IPS DF 4.7 (cell line): ENCODE measurements at regions not wholly inside any gene's neighbourhood (a gene's known extent, or its start where the extent isn't known, plus 50 kb on each side); places are given as distances from the start of the nearest gene placed in this dataset.
A peak's percentile ranks its signal among the peaks of the same experiment; 100 is the strongest.
"Not testable (repeated sequence)": the region's sequence is repeated elsewhere in the genome, so short reads cannot be mapped to it uniquely, and the experiment has no call there.

Experiments
- DNase-seq: peaks from one replicate; pipeline ENCODE4 v3.0.0-alpha.2; 2013; ENCODE audit warnings: low spot score; ENCODE audit errors: extremely low read depth

- no peak for DNase-seq
Measured at GRCh38 chr2:57141269-57141668, 905.3 kb upstream of the VRK2 start.

GRCh38 chr2:57146951-57147350 lies 899.7 kb upstream of the VRK2 start:
- DNase-seq = no peak

- no peak for DNase-seq
Measured at GRCh38 chr2:57156231-57156924, 890.2 kb upstream of the VRK2 start.

GRCh38 chr2:57160976-57161375 lies 885.6 kb upstream of the VRK2 start:
- no peak for DNase-seq

GRCh38 chr2:57177176-57177575 lies 869.4 kb upstream of the VRK2 start:
- no peak for DNase-seq

- no peak for DNase-seq
Measured at GRCh38 chr2:57180042-57180567, 866.5 kb upstream of the VRK2 start.

DNA sequence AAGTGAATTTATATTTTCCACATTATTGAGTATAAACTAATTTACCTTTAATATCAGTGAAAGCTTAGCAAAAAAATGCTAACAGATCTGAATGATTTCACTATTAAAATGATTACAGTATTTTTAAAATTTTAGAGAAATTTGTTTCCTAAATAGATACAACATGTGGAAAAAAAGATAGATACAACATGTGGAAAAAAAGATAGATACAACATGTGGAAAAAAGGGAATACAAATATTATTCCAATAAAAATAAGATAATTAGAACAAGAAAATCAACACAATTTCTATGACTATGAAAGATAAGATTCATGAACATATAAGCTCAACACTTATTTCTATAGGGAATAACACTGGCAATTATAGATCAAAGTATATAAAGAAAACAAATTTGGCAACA lies 865.9 kb upstream of the VRK2 start:
- no peak for DNase-seq

- DNase-seq = no peak
Measured at GRCh38 chr2:57181315-57182038, 865.1 kb upstream of the VRK2 start.

DNA sequence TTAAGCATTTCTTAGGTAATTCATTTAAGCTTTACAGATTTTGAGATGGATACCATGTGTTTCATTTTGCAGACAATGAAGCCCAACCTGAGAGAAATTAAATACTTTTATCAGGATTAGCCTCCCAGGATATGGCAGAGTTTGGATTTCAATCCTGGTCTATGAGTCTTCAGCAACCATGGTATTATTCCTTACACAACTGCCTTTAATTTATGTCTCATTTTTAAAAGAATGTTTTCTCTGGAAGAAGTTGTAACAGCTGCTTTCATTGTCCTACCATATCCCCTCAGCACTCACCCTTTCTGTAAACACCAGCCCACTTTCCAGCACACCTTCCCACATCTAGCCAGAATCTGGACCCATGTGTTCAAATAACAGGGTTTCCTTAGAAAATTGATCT lies 863.7 kb upstream of the VRK2 start:
- no peak for DNase-seq

DNA sequence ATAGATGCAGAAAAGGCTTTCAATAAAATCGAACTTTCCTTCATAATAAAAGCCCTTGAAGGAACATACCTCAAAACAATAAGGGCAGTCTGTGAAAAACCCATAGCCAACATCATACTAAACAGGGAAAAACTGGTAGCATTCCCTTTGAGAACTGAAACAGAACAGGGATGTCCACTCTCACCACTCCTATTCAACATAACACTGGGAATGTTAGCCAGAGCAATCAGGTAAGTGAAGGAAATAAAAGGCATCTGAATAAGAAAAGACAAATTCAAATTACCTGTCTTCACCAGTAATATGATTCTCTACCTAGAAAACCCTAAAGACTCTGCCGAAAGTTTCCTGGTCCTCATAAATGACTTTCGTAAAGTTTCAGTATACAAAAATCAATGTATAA lies 861.0 kb upstream of the VRK2 start:
- peak; percentile 2 for DNase-seq

GRCh38 chr2:57190007-57190406 lies 856.6 kb upstream of the VRK2 start:
- no peak for DNase-seq

DNA sequence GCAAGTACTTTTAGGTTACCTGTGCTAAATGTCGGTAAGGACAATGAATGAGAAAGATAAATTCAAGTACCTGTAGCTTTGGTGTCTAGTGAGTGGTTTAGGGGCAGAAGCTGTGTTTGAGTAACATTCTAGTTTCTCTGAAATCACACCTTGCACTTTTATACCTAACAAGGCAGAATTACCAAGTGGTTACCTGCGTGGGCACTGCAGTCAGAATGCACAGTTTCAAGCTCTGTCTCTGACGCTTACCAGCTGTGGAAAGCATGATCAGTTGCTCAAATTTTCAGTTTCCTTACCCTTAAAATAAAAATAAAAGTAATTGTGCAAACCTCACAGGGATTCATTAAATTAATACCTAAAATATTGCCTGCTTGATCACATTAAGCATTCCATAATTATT lies 846.9 kb upstream of the VRK2 start:
- DNase-seq = no peak

DNA sequence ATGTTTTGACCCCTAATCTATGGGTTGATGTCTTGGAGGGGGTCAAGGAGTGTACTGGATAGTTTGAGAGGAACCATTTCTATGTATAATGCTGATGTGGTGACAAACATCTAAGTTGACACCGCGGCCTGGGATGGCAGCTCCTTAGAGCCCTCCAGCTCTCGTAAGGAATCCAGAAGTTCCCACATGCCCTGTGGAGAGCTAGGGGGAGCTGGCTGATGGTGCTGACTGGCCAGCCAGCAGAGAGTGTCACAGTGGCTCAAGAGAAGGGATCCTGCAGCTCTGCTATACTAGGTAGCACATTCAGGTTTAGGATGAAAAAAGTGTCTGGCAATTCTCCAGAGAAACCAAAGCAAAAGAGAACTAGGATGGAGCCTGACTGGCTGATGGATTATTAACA lies 842.2 kb upstream of the VRK2 start:
- DNase-seq = no peak

GRCh38 chr2:57205241-57205640 lies 841.4 kb upstream of the VRK2 start:
- no peak for DNase-seq

- DNase-seq = no peak
Measured at GRCh38 chr2:57207191-57207590, 839.4 kb upstream of the VRK2 start.

- no peak for DNase-seq
Measured at GRCh38 chr2:57209799-57210198, 836.8 kb upstream of the VRK2 start.

- DNase-seq = no peak
Measured at GRCh38 chr2:57210855-57211254, 835.8 kb upstream of the VRK2 start.

- no peak for DNase-seq
Measured at GRCh38 chr2:57217013-57217412, 829.6 kb upstream of the VRK2 start.

DNA sequence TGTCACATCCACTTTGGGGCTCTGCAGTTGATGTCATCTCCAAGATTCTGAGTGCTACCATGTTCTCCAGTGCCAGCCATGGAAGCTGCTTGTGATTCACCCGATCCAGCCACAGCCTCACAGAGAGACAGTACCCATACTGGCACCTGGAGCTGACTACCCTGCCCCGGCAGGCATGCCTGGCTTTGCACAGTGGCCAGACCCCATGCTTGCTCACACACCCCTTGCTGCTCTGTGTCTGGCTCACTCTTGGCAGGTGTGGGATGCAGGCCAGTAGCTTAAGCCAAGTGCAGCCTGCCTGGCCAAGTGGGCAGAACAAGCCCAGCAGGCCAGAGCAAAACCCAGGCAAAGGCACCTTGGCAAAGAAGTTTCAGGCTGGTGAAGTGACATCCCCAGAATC lies 828.4 kb upstream of the VRK2 start:
- no peak for DNase-seq

GRCh38 chr2:57229706-57230105 lies 816.9 kb upstream of the VRK2 start:
- DNase-seq = not testable (repeated sequence)

DNA sequence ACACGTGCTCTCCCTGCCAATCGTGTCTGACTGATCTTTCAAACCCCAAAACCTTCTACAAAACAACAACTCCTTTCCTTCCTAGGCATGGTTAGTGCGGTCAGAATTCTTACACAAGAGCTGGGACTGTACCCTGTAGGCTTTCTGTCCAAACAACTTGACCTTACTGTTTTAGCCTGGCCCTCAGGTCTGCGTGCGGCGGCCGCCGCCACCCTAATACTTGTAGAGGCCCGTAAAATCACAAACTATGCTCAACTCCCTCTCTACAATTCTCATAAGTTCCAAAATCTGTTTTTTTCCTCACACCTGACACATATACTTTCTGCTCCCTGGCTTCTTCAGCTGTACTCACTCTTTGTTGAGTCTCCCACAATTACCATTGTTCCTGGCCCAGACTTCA lies 814.3 kb upstream of the VRK2 start:
- DNase-seq = not testable (repeated sequence)

GRCh38 chr2:57251495-57251894 lies 795.1 kb upstream of the VRK2 start:
- DNase-seq = not testable (repeated sequence)

DNA sequence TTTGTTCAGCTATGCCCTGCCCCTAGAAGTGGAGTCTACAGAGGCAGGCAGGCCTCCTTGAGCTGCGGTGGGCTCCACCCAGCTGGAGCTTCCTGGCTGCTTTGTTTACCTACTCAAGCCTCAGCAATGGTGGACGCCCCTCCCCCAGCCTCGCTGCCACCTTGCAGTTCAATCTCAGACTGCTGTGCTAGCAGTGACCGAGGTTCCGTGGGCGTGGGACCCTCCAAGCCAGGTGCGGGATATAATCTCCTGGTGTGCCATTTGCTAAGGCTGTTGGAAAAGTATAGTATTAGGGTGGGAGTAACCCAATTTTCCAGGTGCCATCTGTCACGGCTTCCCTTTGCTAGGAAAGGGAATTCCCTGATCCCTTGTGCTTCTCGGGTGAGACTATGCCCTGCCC lies 770.2 kb upstream of the VRK2 start:
- not testable (repeated sequence) for DNase-seq
